ENCODE measurements at regions not wholly inside any gene's neighbourhood (a gene's known extent, or its start where the extent isn't known, plus 50 kb on each side); places are given as distances from the start of the nearest gene placed in this dataset.
A peak's percentile ranks its signal among the peaks of the same experiment; 100 is the strongest.
"Not testable (repeated sequence)": the region's sequence is repeated elsewhere in the genome, so short reads cannot be mapped to it uniquely, and the experiment has no call there.

GRCh38 chrY:8034673-8035072, 1123.1 kb upstream of the AMELY start:
- Mint-ChIP-seq H3K4me1 (no peaks in the 10 kb centered on the region), H3K27ac (no peak overlapping the region), H3K4me3 (no peak overlapping the region), H3K9me3 (no peaks in the 10 kb centered on the region), H3K27me3 (no peaks in the 10 kb centered on the region)
- no peak for ATAC-seq
- DNase-seq = no peak

- H3K27me3 Mint-ChIP-seq = no peaks in the 10 kb centered on the region
These were observed 1121.6 kb upstream of the AMELY start for GRCh38 chrY:8033200-8033599.

GRCh38 chrY:8020540-8020939, 1109.0 kb upstream of the AMELY start:
- H3K4me3 Mint-ChIP-seq = no peak overlapping the region
- H3K4me1 Mint-ChIP-seq = no peaks in the 10 kb centered on the region
- H3K27me3 Mint-ChIP-seq = no peaks in the 10 kb centered on the region
- DNase-seq (no peak), ATAC-seq (peak; percentile 35)
- H3K9me3 Mint-ChIP-seq = no peaks in the 10 kb centered on the region
- no peak overlapping the region for H3K27ac Mint-ChIP-seq

More at GRCh38 chrY:8033200-8033599, 1121.6 kb upstream of the AMELY start:
- Mint-ChIP-seq H3K27ac (no peak overlapping the region), H3K4me1 (no peaks in the 10 kb centered on the region), H3K9me3 (peaks cover 0 to under 1% of the 10 kb centered on the region in 2 donors), H3K4me3 (no peak overlapping the region)
- ATAC-seq (no peak), DNase-seq (no peak)

- no peak for DNase-seq
- Mint-ChIP-seq H3K4me3 (no peak overlapping the region), H3K4me1 (no peaks in the 10 kb centered on the region)
These were observed 1100.0 kb upstream of the AMELY start for GRCh38 chrY:8011515-8011914.

GRCh38 chrY:8004196-8004595, 1092.6 kb upstream of the AMELY start:
- Mint-ChIP-seq H3K4me3 (no peak overlapping the region), H3K4me1 (peaks cover 9% of the 10 kb centered on the region), H3K9me3 (peaks cover 6 to 12% of the 10 kb centered on the region in 2 donors), H3K27me3 (no peaks in the 10 kb centered on the region), H3K27ac (peak overlapping the region in 1 of 2 donors; percentile 53)
- DNase-seq (peak; percentile 2 to 72), ATAC-seq (peak; percentile 94)

More at GRCh38 chrY:8011515-8011914, 1100.0 kb upstream of the AMELY start:
- ATAC-seq = no peak
- Mint-ChIP-seq H3K27ac (no peak overlapping the region), H3K27me3 (no peaks in the 10 kb centered on the region), H3K9me3 (no peaks in the 10 kb centered on the region)

- Mint-ChIP-seq H3K9me3 (peaks cover 9 to 32% of the 10 kb centered on the region in 2 donors), H3K4me3 (no peak overlapping the region), H3K4me1 (no peaks in the 10 kb centered on the region), H3K27ac (no peak overlapping the region), H3K27me3 (no peaks in the 10 kb centered on the region)
- ATAC-seq (no peak), DNase-seq (no peak)
These were observed 1085.2 kb upstream of the AMELY start for GRCh38 chrY:7996726-7997125.

GRCh38 chrY:7994781-7995180, 1083.2 kb upstream of the AMELY start:
- peak overlapping the region in 1 of 2 donors; percentile 18 for H3K27ac Mint-ChIP-seq
- not testable (repeated sequence) for H3K27me3 Mint-ChIP-seq, H3K4me1 Mint-ChIP-seq, ATAC-seq, DNase-seq, H3K4me3 Mint-ChIP-seq
- H3K9me3 Mint-ChIP-seq = peaks cover 12 to 34% of the 10 kb centered on the region in 2 donors

- ATAC-seq (peak; percentile 69), DNase-seq (no peak)
- Mint-ChIP-seq H3K27ac (no peak overlapping the region), H3K9me3 (peaks cover 0 to 4% of the 10 kb centered on the region in 2 donors), H3K4me1 (no peaks in the 10 kb centered on the region), H3K27me3 (no peaks in the 10 kb centered on the region), H3K4me3 (no peak overlapping the region)
These were observed 1068.2 kb upstream of the AMELY start for GRCh38 chrY:7979770-7980169.

- no peak overlapping the region for H3K4me3 Mint-ChIP-seq
- no peaks in the 10 kb centered on the region for H3K4me1 Mint-ChIP-seq
- no peak overlapping the region for H3K27ac Mint-ChIP-seq
- ATAC-seq (peak; percentile 66), DNase-seq (no peak)
- H3K9me3 Mint-ChIP-seq = no peaks in the 10 kb centered on the region
- no peaks in the 10 kb centered on the region for H3K27me3 Mint-ChIP-seq
These were observed 1065.7 kb upstream of the AMELY start for GRCh38 chrY:7977301-7977700.

GRCh38 chrY:7968293-7968692, 1056.7 kb upstream of the AMELY start:
- DNase-seq (no peak), ATAC-seq (no peak)
- no peaks in the 10 kb centered on the region for H3K9me3 Mint-ChIP-seq

GRCh38 chrY:7966916-7967315, 1055.4 kb upstream of the AMELY start:
- no peaks in the 10 kb centered on the region for H3K9me3 Mint-ChIP-seq
- no peaks in the 10 kb centered on the region for H3K4me1 Mint-ChIP-seq
- no peak overlapping the region for H3K4me3 Mint-ChIP-seq
- H3K27me3 Mint-ChIP-seq = no peaks in the 10 kb centered on the region
- DNase-seq = no peak
- ATAC-seq = peak; percentile 65
- H3K27ac Mint-ChIP-seq = no peak overlapping the region

More at GRCh38 chrY:7968293-7968692, 1056.7 kb upstream of the AMELY start:
- Mint-ChIP-seq H3K27ac (no peak overlapping the region), H3K27me3 (no peaks in the 10 kb centered on the region), H3K4me3 (no peak overlapping the region), H3K4me1 (no peaks in the 10 kb centered on the region)

GRCh38 chrY:7963393-7963792, 1051.8 kb upstream of the AMELY start:
- H3K4me1 Mint-ChIP-seq = no peaks in the 10 kb centered on the region
- no peaks in the 10 kb centered on the region for H3K27me3 Mint-ChIP-seq
- no peak overlapping the region for H3K27ac Mint-ChIP-seq
- ATAC-seq = peak; percentile 51
- H3K4me3 Mint-ChIP-seq = no peak overlapping the region
- no peaks in the 10 kb centered on the region for H3K9me3 Mint-ChIP-seq
- DNase-seq = no peak

- H3K4me1 Mint-ChIP-seq = no peaks in the 10 kb centered on the region
- DNase-seq = no peak
- H3K27me3 Mint-ChIP-seq = no peaks in the 10 kb centered on the region
- H3K4me3 Mint-ChIP-seq = no peak overlapping the region
- no peak overlapping the region for H3K27ac Mint-ChIP-seq
- H3K9me3 Mint-ChIP-seq = no peaks in the 10 kb centered on the region
- no peak for ATAC-seq
These were observed 1050.8 kb upstream of the AMELY start for GRCh38 chrY:7962350-7962749.

- no peaks in the 10 kb centered on the region for H3K27me3 Mint-ChIP-seq
- ATAC-seq (no peak), DNase-seq (no peak)
- no peak overlapping the region for H3K27ac Mint-ChIP-seq
- no peaks in the 10 kb centered on the region for H3K4me1 Mint-ChIP-seq
- no peak overlapping the region for H3K4me3 Mint-ChIP-seq
- H3K9me3 Mint-ChIP-seq = no peaks in the 10 kb centered on the region
These were observed 1050.3 kb upstream of the AMELY start for GRCh38 chrY:7961811-7962210.

GRCh38 chrY:7957773-7958172, 1046.2 kb upstream of the AMELY start:
- Mint-ChIP-seq H3K4me1 (no peaks in the 10 kb centered on the region), H3K9me3 (no peaks in the 10 kb centered on the region), H3K4me3 (no peak overlapping the region), H3K27me3 (no peaks in the 10 kb centered on the region), H3K27ac (no peak overlapping the region)
- ATAC-seq (no peak), DNase-seq (no peak)

- no peak overlapping the region for H3K4me3 Mint-ChIP-seq
- H3K27me3 Mint-ChIP-seq = no peaks in the 10 kb centered on the region
- ATAC-seq = no peak
- H3K4me1 Mint-ChIP-seq = no peaks in the 10 kb centered on the region
- no peak overlapping the region for H3K27ac Mint-ChIP-seq
- no peak for DNase-seq
- H3K9me3 Mint-ChIP-seq = no peaks in the 10 kb centered on the region
These were observed 1039.8 kb upstream of the AMELY start for GRCh38 chrY:7951187-7951852.

- ATAC-seq (no peak), DNase-seq (no peak)
- Mint-ChIP-seq H3K4me1 (no peaks in the 10 kb centered on the region), H3K4me3 (no peak overlapping the region), H3K27ac (no peak overlapping the region), H3K27me3 (no peaks in the 10 kb centered on the region), H3K9me3 (no peaks in the 10 kb centered on the region)
These were observed 1032.6 kb upstream of the AMELY start for GRCh38 chrY:7944135-7944534.
